ENCODE measurements at regions not wholly inside any gene's neighbourhood (a gene's known extent, or its start where the extent isn't known, plus 50 kb on each side); places are given as distances from the start of the nearest gene placed in this dataset.

DNA sequence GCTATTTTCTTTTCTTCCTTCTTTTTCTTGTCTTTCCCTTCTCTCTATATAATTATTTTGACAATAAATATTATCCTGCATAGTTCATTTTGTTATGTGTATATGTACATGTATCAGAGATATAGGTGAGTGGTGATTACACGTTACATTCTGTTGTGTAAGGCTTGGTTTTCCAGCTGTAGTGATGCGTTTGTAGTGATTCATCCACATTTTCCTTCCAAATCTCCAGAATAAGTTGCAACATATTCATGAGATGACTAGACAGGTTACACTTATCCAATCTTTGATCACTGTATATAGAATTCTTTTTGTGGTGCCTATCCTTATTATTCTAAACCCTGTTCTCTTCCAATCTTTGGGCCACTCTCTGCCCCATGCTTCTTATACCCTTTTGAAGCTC, 540.2 kb downstream of the GBA3 start:
- TF ChIP-seq CTCF (IDR thresholded peaks at IDR 0.05) (no peak), SIN3A (IDR thresholded peaks at IDR 0.05; ENCODE audit: borderline replicate concordance, insufficient read depth, low read depth, low read length) (no peak), POLR2AphosphoS5 (IDR thresholded peaks at IDR 0.05; ENCODE audit: low read depth, low read length) (no peak)
